WI38 (cell line): ENCODE measurements at regions not wholly inside any gene's neighbourhood (a gene's known extent, or its start where the extent isn't known, plus 50 kb on each side); places are given as distances from the start of the nearest gene placed in this dataset.

Experiments used
- H3K4me3 ChIP-seq: 2 replicates; pipeline ENCODE4 v1.5.1; 2011; ENCODE audit warnings: low read depth, mild to moderate bottlenecking, control low read depth, low read length
- TF ChIP-seq, protein P1 (sequence below): IDR thresholded peaks from 2 replicates; pipeline ENCODE4 v1.5.1; 2012; ENCODE audit warnings: low read depth, mild to moderate bottlenecking, control low read depth, low read length

DNA sequence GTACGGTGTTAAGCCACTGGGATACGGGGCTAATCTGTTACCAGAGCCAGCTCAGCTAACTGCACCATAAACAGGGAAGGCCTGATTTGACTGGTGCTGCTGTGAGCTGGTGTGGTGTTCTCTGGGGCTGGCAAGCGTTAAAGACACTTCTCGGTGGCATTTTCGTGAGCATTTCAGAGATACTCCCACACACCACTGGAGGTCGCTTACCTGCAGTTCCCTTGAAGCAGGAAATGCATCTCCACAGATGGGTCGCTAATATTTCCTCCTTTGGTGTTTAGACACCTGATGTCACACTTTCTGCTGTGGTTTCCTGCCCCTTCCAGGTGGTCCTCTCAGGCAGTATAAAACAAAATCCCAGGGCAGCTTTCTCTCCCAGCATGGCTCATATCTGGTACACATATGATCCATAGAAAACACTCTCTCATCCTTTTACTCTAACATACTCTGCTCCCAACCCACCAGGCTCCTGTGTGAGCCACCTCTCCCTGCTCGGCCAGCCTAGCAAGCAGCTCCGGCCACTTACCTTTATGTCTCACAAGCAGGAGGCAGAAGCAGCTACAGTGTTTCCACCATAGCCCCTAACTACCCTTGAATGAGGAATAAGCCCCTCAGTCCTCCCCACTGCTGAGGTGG, 129.9 kb upstream of the GRIN2B start:
- H3K4me3 ChIP-seq, result no peak overlapping the region

GRCh38 chr12:14113031-14113430, 131.6 kb upstream of the GRIN2B start:
- no peak overlapping the region for H3K4me3 ChIP-seq
- TF ChIP-seq, protein P1, sequence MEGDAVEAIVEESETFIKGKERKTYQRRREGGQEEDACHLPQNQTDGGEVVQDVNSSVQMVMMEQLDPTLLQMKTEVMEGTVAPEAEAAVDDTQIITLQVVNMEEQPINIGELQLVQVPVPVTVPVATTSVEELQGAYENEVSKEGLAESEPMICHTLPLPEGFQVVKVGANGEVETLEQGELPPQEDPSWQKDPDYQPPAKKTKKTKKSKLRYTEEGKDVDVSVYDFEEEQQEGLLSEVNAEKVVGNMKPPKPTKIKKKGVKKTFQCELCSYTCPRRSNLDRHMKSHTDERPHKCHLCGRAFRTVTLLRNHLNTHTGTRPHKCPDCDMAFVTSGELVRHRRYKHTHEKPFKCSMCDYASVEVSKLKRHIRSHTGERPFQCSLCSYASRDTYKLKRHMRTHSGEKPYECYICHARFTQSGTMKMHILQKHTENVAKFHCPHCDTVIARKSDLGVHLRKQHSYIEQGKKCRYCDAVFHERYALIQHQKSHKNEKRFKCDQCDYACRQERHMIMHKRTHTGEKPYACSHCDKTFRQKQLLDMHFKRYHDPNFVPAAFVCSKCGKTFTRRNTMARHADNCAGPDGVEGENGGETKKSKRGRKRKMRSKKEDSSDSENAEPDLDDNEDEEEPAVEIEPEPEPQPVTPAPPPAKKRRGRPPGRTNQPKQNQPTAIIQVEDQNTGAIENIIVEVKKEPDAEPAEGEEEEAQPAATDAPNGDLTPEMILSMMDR, result no peak

More for the DNA sequence above, 129.9 kb upstream of the GRIN2B start:
- TF ChIP-seq, protein P1, result no peak

- TF ChIP-seq, protein P1, result no peak
- H3K4me3 ChIP-seq, result no peak overlapping the region
These were observed 145.3 kb upstream of the GRIN2B start for GRCh38 chr12:14126692-14127091.

DNA sequence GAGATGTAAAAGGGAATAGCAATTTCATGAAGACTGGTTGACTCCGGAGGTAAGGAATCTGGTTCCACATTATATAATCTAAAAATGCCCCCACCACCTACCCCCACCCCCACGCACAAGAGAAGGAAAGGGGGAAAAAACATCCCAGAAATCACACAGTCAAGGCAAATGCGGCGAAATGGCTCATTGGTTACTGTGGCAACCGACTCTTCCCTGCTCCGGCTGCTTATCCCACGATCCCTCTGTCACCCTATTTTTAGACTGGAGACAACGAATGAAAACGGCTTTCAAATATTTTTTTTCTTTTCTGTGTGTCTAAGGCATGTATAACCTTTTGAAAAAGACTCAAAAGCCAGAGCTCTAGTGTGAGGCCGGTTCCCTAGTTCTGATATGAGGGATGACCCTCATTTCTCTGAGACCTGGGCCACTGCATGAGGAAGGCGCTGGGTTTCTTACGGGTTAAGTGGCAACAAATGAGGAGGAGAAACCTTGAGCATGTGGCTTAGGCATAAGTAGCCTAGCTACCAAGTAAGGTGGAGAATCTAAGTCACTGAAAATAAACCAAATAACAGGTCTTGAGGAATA, 148.3 kb upstream of the GRIN2B start:
- TF ChIP-seq, protein P1, result no peak
- H3K4me3 ChIP-seq, result no peak overlapping the region

GRCh38 chr12:14135996-14136395, 154.6 kb upstream of the GRIN2B start:
- TF ChIP-seq, protein P1, result no peak
- no peak overlapping the region for H3K4me3 ChIP-seq

DNA sequence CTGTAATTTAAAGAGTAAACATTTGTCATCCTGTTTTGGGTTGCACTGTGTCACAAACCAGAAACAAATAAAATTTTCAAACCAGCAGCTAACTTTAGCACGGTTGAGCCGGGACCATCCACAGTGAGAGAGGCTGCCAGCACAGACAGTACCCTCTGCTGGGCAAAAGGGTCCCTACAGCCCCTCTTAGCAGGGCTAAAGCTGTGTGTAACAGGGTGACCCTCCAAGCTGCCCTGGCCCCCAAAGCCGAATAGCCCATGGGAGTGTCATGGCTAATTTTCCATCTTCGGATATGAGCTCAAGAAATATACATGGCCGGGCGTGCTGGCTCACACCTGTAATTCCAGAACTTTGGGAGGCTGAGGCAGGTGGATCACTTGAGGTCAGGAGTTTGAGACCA, 157.1 kb upstream of the GRIN2B start:
- H3K4me3 ChIP-seq, result no peak overlapping the region
- TF ChIP-seq, protein P1, result no peak

DNA sequence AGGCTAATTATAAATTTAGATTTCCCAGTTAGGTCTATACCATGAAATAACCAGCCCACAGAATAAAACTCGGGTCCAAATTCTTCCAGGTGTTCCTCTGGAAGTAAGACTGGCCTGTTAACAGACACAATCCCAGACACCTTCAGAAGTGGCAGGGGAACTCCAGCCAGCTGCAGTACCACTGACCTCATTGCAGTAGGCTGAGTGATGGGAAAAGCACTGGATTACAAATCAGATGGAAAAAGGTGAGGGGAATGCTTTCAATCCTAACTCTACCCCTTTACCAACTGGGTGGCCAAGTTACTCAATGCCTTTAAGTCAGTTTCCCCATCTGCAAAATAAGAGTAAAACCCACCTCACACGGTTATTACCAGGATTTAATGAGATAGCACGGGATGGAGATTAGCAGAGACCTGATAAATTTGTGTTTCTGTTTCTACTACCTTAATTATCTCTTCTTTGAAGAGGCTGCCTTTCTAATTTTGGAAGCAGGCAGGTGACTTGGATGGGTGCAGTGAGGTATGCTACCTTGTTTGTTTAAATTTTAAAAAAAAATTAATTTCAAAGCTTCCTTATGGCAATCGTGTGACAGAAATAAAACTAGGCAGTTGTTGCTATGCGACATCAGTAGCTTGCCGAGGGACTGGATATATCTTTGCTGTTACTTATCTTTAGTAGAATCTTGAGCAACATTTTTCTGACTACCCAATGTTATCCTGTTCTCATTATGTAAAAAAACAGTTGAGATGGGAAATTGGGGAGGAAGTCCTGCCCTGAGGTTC, 167.3 kb upstream of the GRIN2B start:
- no peak overlapping the region for H3K4me3 ChIP-seq
- TF ChIP-seq, protein P1, result no peak
